GM10266 (cell line): ENCODE measurements at regions not wholly inside any gene's neighbourhood (a gene's known extent, or its start where the extent isn't known, plus 50 kb on each side); places are given as distances from the start of the nearest gene placed in this dataset.

Source experiments
- DNase-seq: peaks from one replicate; pipeline ENCODE4 v3.0.0; 2012; ENCODE audit errors: extremely low spot score
- TF ChIP-seq, protein P1 (sequence below): IDR thresholded peaks from 2 replicates; pipeline ENCODE4 v1.5.1; 2012; ENCODE audit warnings: mild to moderate bottlenecking, low read depth; ENCODE audit not compliant: control insufficient read depth, insufficient read depth; ENCODE audit errors: missing control alignments

- no peak for DNase-seq
- TF ChIP-seq, protein P1, sequence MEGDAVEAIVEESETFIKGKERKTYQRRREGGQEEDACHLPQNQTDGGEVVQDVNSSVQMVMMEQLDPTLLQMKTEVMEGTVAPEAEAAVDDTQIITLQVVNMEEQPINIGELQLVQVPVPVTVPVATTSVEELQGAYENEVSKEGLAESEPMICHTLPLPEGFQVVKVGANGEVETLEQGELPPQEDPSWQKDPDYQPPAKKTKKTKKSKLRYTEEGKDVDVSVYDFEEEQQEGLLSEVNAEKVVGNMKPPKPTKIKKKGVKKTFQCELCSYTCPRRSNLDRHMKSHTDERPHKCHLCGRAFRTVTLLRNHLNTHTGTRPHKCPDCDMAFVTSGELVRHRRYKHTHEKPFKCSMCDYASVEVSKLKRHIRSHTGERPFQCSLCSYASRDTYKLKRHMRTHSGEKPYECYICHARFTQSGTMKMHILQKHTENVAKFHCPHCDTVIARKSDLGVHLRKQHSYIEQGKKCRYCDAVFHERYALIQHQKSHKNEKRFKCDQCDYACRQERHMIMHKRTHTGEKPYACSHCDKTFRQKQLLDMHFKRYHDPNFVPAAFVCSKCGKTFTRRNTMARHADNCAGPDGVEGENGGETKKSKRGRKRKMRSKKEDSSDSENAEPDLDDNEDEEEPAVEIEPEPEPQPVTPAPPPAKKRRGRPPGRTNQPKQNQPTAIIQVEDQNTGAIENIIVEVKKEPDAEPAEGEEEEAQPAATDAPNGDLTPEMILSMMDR: no peak
Measured at GRCh38 chr17:6326483-6326882, 108.4 kb downstream of the AIPL1 start.

GRCh38 chr17:6325741-6326140 lies 109.2 kb downstream of the AIPL1 start:
- TF ChIP-seq, protein P1: no peak
- no peak for DNase-seq

DNA sequence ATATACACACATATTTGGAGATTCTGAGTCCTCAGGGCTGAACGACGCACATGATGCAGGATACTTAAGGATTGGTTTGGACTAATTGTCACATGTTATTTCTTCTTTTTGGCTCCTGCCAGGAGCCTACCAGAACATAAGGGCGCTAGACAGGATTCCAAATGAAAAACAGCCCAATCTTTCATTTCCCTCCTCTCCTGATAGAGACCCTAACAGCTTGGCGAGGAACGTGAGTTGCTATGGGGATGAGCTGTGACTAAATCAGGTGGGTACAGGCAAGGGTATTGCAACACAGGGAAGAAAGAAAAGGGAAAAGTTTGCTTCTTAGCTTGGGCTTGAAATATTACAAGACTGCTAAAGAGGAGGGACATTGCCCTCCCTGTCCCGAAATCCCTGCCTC lies 109.9 kb downstream of the AIPL1 start:
- no peak for DNase-seq
- TF ChIP-seq, protein P1: no peak

DNA sequence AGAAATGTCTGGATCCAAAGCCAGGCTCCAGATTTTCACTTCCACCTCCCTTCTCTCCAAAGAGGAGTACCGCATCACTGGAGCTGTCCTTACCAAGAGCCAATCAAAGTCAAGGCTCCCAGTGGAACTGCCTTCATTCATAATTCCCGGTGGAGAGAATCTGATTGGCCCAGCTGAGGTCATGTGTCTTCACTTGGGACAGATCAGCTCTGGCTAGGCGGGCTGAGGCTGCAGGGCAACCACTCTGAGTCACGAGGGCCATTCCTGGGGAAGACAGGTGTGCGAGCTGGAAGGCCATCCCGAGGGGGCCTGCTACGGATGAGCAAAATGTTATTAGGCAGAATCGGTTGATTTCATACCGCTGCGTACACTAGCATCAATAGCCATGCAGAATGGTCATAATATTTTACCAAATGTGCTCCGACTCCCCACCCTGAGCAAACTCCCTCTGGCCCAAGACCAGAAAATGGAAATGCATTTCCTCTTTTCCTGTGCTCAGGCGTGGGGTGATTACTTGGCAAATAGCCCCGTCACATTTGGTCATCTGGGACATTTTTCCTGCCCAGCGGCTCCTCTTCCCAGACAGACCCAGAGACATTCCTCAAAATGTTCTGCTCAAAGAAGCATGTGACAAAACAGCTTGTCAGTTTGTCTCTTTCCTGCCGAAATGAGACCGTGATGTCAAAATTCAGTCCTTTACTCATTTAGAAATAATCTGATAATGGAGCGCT lies 111.1 kb downstream of the AIPL1 start:
- TF ChIP-seq, protein P1: no peak
- no peak for DNase-seq

DNA sequence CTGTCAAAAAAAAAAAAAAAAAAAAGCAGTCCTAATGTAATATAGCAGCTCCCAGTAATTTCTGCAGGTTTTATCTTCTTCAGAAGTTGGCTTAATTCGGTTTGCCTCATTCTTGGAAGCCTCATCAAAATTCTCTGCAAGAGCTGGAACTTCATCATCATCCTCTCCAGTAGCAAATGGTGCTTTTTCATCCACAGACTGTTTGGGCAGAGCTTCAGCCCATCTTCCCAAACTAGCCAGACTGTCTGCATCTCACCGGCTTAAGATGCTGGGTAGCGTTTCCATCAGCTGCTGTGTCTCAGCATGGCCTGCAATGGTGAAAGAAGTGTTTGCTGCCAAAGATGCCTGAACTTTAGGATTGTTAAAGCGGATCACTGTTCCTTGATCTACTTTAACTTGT lies 112.6 kb downstream of the AIPL1 start:
- DNase-seq: no peak
- TF ChIP-seq, protein P1: no peak

- DNase-seq: no peak
- TF ChIP-seq, protein P1: no peak
Measured at GRCh38 chr17:6314311-6314710, 120.6 kb downstream of the AIPL1 start.

GRCh38 chr17:6313835-6314234 lies 121.1 kb downstream of the AIPL1 start:
- no peak for DNase-seq
- TF ChIP-seq, protein P1: no peak
